GM12874 (cell line): ENCODE measurements at regions not wholly inside any gene's neighbourhood (a gene's known extent, or its start where the extent isn't known, plus 50 kb on each side); places are given as distances from the start of the nearest gene placed in this dataset.

ENCODE experiments used
- TF ChIP-seq, protein P1 (sequence below): IDR thresholded peaks from 2 replicates; pipeline ENCODE4 v1.5.1; 2011; ENCODE audit warnings: low read depth, mild to moderate bottlenecking, control low read depth, low read length, moderate library complexity; ENCODE audit not compliant: insufficient read depth

GRCh38 chr15:60264566-60264965 lies 133.2 kb downstream of the ANXA2 start:
- TF ChIP-seq, protein P1, sequence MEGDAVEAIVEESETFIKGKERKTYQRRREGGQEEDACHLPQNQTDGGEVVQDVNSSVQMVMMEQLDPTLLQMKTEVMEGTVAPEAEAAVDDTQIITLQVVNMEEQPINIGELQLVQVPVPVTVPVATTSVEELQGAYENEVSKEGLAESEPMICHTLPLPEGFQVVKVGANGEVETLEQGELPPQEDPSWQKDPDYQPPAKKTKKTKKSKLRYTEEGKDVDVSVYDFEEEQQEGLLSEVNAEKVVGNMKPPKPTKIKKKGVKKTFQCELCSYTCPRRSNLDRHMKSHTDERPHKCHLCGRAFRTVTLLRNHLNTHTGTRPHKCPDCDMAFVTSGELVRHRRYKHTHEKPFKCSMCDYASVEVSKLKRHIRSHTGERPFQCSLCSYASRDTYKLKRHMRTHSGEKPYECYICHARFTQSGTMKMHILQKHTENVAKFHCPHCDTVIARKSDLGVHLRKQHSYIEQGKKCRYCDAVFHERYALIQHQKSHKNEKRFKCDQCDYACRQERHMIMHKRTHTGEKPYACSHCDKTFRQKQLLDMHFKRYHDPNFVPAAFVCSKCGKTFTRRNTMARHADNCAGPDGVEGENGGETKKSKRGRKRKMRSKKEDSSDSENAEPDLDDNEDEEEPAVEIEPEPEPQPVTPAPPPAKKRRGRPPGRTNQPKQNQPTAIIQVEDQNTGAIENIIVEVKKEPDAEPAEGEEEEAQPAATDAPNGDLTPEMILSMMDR = no peak

DNA sequence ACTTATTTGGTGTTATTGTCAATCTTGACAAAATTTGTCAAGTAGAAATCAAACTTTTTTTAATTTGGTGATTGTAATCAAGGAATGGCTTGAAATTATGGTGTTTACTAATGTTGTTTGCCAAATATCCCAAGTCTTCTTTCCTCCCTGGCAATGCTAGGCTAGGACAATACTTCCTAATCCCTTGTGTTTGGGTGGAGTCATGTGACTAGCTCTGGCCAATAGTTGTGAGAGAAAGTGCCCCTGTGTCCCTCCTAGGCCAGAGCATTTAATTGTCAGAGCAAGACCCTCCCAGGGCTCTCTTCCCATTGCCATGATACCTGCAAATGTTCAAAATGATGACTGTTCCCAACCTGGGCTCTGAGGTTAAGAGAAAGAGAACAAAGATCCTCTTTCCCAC lies 132.7 kb downstream of the ANXA2 start:
- TF ChIP-seq, protein P1 = no peak

DNA sequence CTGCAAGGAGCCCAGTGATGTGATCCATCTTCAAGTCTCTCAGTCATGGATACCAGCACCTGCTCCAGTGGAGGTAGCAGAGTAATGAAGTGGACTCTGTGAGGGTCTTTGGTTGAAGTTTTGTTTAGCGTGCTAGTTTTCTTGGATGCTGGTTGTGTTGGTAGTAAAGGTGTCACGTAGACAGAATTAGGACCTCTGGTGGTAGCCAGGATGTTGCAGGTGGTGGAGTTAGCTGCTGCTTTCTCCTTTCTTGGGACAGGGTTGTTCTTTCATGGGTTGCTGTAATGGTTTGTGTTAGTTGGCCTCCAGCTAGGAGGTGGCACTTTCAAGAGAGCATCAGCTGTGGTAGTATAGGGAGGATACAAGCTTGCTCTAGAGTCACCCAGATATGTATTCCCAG lies 125.2 kb downstream of the ANXA2 start:
- TF ChIP-seq, protein P1 = no peak

GRCh38 chr15:60275624-60276023 lies 122.2 kb downstream of the ANXA2 start:
- TF ChIP-seq, protein P1 = no peak

GRCh38 chr15:60278879-60279278 lies 118.9 kb downstream of the ANXA2 start:
- TF ChIP-seq, protein P1 = no peak

DNA sequence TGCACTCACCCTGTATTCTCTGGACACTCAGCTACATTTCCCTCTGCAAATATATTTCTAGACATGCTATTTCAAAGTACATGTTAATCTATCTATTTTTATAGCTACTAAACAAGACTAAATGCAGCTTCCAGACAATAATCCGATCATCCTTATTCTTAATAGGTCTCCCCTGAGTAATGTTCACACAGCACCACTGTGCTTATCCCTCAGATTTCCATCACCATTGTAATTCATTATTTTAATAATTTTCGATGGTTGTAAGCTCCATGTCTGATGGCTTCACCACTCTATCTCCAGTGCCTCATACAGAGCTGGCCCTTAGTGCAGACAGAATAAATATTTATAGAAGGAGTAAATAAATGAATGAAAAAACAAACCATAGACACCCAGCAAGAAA lies 117.5 kb downstream of the ANXA2 start:
- TF ChIP-seq, protein P1 = no peak

DNA sequence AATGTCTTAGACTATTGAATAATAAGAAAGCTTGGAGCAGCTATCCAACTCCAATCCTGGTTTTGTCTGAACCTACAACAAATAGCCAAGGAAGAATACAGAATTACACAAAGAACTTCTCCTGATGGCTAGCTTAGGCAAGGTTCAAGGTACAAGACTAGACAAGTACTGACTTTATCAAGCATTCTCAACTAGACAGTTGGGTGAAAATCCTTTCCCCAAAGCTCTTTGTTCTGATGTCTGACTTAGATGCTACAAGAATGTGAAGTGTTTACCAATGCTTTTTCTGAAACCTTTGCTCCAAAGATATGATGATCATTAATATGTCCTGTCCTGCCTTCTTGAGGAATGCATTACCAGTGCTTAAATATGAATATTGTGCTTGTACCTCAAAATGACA lies 113.8 kb downstream of the ANXA2 start:
- TF ChIP-seq, protein P1 = no peak

- TF ChIP-seq, protein P1 = no peak
Observed at GRCh38 chr15:60297047-60297446, 100.7 kb downstream of the ANXA2 start.
